ENCODE measurements at regions not wholly inside any gene's neighbourhood (a gene's known extent, or its start where the extent isn't known, plus 50 kb on each side); places are given as distances from the start of the nearest gene placed in this dataset.

- no peak for TF ChIP-seq CTCF (IDR thresholded peaks at IDR 0.05; ENCODE audit: control extremely low read depth, extremely low read depth, low read depth, missing control alignments)
- DNase-seq (ENCODE audit: extremely low spot score), result no peak
- ChIA-PET CTCF (no interaction called here), POLR2A (no interaction called here)
Observed at GRCh38 chr7:25754333-25754732, 397.7 kb upstream of the NFE2L3 start.

- CTCF ChIA-PET, result no interaction called here
- no peak for TF ChIP-seq CTCF (IDR thresholded peaks at IDR 0.05; ENCODE audit: control extremely low read depth, extremely low read depth, low read depth, missing control alignments)
- POLR2A ChIA-PET, result no interaction called here
- no peak for DNase-seq (ENCODE audit: extremely low spot score)
Observed at GRCh38 chr7:25754751-25755150, 397.2 kb upstream of the NFE2L3 start.

GRCh38 chr7:25756601-25757000, 395.4 kb upstream of the NFE2L3 start:
- no peak for TF ChIP-seq CTCF (IDR thresholded peaks at IDR 0.05; ENCODE audit: control extremely low read depth, extremely low read depth, low read depth, missing control alignments)
- no peak for DNase-seq (ENCODE audit: extremely low spot score)
- ChIA-PET POLR2A (interaction anchor here (0.6 kb wide), 1 partner anchor 10 kb away, joined by 3 read pairs; no protein-coding TSS in a partner anchor), CTCF (interaction anchor here (1.5 kb wide), 1 partner anchor 10 kb away, joined by 3 read pairs; no protein-coding TSS in a partner anchor)

- no peak for TF ChIP-seq CTCF (IDR thresholded peaks at IDR 0.05; ENCODE audit: control extremely low read depth, extremely low read depth, low read depth, missing control alignments)
- ChIA-PET CTCF (no interaction called here), POLR2A (no interaction called here)
- DNase-seq (ENCODE audit: extremely low spot score), result no peak
Observed at GRCh38 chr7:25758559-25758958, 393.4 kb upstream of the NFE2L3 start.

- ChIA-PET POLR2A (no interaction called here), CTCF (interaction anchor here (1.1 to 1.9 kb wide), 2 partner anchors 12 to 25 kb away, joined by 3 to 5 read pairs; no protein-coding TSS in a partner anchor)
- no peak for TF ChIP-seq CTCF (IDR thresholded peaks at IDR 0.05; ENCODE audit: control extremely low read depth, extremely low read depth, low read depth, missing control alignments)
- DNase-seq (ENCODE audit: extremely low spot score), result no peak
Observed at GRCh38 chr7:25759286-25759685, 392.7 kb upstream of the NFE2L3 start.

- POLR2A ChIA-PET, result no interaction called here
- no peak for TF ChIP-seq CTCF (IDR thresholded peaks at IDR 0.05; ENCODE audit: control extremely low read depth, extremely low read depth, low read depth, missing control alignments)
- DNase-seq (ENCODE audit: extremely low spot score), result no peak
- CTCF ChIA-PET, result interaction anchor here (1.1 to 1.9 kb wide), 2 partner anchors 12 to 24 kb away, joined by 3 to 5 read pairs; no protein-coding TSS in a partner anchor
Observed at GRCh38 chr7:25759748-25760147, 392.2 kb upstream of the NFE2L3 start.

Measured in GM10248 (cell line).